Sigmoid colon (tissue), 4 donors: ENCODE measurements at regions not wholly inside any gene's neighbourhood (a gene's known extent, or its start where the extent isn't known, plus 50 kb on each side); places are given as distances from the start of the nearest gene placed in this dataset.

Experiments used
- EP300 ChIP-seq, 4 donors: sonication (generic); formaldehyde crosslinking; IDR thresholded peaks; one replicate each; pipeline ENCODE4 v1.6.1; 2017; ENCODE audit warnings: antibody characterized with exemption in 4 of 4
- TF ChIP-seq, protein P1 (sequence below), 4 experiments: fragments of 450-650 bp in 3 of 4; fragments of 200-600 bp in 1 of 4; IDR thresholded peaks; one replicate each; pipeline ENCODE4 v1.5.1; 2016 to 2019; ENCODE audit warnings: antibody characterized with exemption in 4 of 4, mild to moderate bottlenecking in 3 of 4, moderate library complexity in 2 of 4

DNA sequence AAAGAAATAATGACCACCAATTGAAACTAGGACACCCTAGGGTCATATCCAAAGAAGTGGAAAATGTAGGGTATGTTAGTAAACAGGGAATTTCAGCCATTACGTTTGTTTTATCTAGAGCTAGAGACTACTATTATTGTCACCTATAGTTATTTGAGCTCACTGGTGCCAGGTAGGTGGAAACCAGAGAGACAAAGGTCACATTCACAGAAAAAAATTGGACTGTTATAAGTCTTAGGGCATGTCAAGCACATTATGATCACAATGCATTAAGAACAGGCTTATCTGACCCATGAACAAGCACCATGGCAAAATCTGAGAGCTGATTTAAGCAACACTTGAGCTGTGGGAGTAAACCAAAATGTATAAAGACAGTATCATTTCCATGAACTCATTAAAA is 530.1 kb upstream of the CITED2 start:
- TF ChIP-seq EP300 (IDR thresholded peaks at IDR 0.05): no peak
- TF ChIP-seq, protein P1, sequence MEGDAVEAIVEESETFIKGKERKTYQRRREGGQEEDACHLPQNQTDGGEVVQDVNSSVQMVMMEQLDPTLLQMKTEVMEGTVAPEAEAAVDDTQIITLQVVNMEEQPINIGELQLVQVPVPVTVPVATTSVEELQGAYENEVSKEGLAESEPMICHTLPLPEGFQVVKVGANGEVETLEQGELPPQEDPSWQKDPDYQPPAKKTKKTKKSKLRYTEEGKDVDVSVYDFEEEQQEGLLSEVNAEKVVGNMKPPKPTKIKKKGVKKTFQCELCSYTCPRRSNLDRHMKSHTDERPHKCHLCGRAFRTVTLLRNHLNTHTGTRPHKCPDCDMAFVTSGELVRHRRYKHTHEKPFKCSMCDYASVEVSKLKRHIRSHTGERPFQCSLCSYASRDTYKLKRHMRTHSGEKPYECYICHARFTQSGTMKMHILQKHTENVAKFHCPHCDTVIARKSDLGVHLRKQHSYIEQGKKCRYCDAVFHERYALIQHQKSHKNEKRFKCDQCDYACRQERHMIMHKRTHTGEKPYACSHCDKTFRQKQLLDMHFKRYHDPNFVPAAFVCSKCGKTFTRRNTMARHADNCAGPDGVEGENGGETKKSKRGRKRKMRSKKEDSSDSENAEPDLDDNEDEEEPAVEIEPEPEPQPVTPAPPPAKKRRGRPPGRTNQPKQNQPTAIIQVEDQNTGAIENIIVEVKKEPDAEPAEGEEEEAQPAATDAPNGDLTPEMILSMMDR (IDR thresholded peaks at IDR 0.05): no peak
